ENCODE measurements at regions not wholly inside any gene's neighbourhood (a gene's known extent, or its start where the extent isn't known, plus 50 kb on each side); places are given as distances from the start of the nearest gene placed in this dataset.

DNA sequence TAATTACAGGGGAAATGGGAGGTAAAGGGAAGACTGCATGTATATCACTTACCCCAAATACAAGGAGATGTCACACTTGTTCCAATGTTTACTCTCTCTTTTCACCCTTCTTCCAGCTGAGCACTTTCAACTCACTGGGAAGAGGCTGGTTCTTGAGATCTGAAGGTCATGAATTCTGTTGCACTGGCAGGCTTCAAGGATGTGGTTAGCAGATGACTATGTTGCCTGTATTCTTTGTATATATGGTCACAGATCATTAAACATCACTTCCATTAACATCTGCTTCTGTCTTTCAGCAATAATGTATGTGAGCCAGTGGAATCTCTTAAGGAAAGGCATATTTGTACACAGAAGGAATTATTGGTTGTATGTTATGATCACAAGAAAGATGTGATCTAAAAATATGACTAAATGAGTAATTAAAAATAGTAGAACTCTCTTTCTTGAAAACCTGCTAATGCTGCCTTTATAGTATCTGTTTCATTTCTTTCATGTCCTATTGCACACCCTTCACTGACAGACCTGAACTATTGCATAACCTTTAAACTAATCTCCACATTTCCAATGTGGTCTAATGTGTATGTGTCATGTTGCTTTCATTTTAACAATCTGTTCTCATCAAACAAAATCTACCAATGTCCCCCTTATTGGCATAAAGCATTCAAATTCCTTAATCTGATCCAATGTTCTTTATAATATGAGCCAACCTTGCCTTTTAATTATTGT lies 131.4 kb upstream of the EPHA7 start:
- ChIA-PET POLR2A (no interaction called here), CTCF (ENCODE audit: low intra/inter-chr PET ratio, low total read pairs) (no interaction called here)
- Histone ChIP-seq H3K4me3 (replicated peaks in 1 of 3; ENCODE audit: insufficient read depth in 1 of 3, low read depth in 2 of 3, low read length in 3 of 3) (no peak overlapping the region), H3K36me3 (replicated peaks in 1 of 2; ENCODE audit: control insufficient read depth in 1 of 2, insufficient read depth in 2 of 2, low read length in 2 of 2) (no peaks in the 10 kb centered on the region), H3K27me3 (ENCODE audit: control insufficient read depth in 1 of 2, insufficient read depth in 2 of 2, low read length in 2 of 2) (no peaks in the 10 kb centered on the region), H3K9ac (ENCODE audit: insufficient read depth, low read depth, low read length) (no peak overlapping the region), H3K4me1 (ENCODE audit: insufficient read depth, low read length) (no peaks in the 10 kb centered on the region), H3K9me3 (ENCODE audit: low read length) (no peaks in the 10 kb centered on the region), H2AFZ (ENCODE audit: low read length) (no peak overlapping the region), H3K4me2 (ENCODE audit: low read depth, low read length) (no peak overlapping the region), H3K79me2 (ENCODE audit: insufficient read depth, low read length) (no peaks in the 10 kb centered on the region), H3K27ac (ENCODE audit: extremely low read length, insufficient read depth, low read length) (no peak overlapping the region), H4K20me1 (ENCODE audit: insufficient read depth, low read length) (no peaks in the 10 kb centered on the region)
- intact Hi-C loops (cut with micrococcal nuclease; ENCODE audit: unreplicated experiment) (no loop called here), in situ Hi-C loops (cut with HindIII; ENCODE audit: extremely low pct_ligation_motif_present, low pct_unique_long_range_greater_than_20kb) (no loop called here)
- DNase-seq (ENCODE audit: low spot score) (no peak), FAIRE-seq (no peak), ATAC-seq (no peak)
- no TSS peak for BruUV-seq (replicated peaks)
- TF ChIP-seq ESRRA (CRISPR knock-in tag; IDR thresholded peaks at IDR 0.05; ENCODE audit: low read depth): no peak
- TF ChIP-seq SNRNP70 (IDR thresholded peaks at IDR 0.05; ENCODE audit: low read depth, low read length): no peak
- peak; percentile 49; the same call in 1 of the 2 replicates for TF ChIP-seq CEBPB (IDR thresholded peaks at IDR 0.05; ENCODE audit: borderline replicate concordance, low read depth, low read length)
- no peak for TF ChIP-seq KMT2B (CRISPR knock-in tag; IDR thresholded peaks at IDR 0.05)

DNA sequence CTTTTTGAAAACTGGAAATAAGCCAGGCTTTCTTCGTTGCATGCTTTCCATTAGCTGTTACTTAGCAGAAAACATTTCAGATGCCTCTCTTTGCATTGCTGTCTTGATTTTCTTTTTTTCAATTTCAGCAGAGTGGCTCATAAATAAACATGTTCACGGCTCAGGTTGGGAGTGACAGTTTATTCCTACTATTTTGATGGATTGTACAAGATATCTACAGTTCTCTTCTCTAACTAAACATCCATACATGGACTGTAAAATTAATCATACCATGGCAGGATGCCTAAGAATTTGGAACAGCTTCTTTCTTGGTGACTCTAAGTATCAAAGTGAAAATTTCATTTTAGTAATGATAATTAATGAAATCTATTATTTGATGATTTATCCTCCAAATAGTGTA lies 130.5 kb upstream of the EPHA7 start:
- CTCF ChIA-PET (ENCODE audit: low intra/inter-chr PET ratio, low total read pairs): no interaction called here
- Histone ChIP-seq H2AFZ (ENCODE audit: low read length) (no peak overlapping the region), H3K79me2 (ENCODE audit: insufficient read depth, low read length) (no peaks in the 10 kb centered on the region), H4K20me1 (ENCODE audit: insufficient read depth, low read length) (no peaks in the 10 kb centered on the region), H3K4me1 (ENCODE audit: insufficient read depth, low read length) (no peaks in the 10 kb centered on the region), H3K27me3 (ENCODE audit: control insufficient read depth in 1 of 2, insufficient read depth in 2 of 2, low read length in 2 of 2) (no peaks in the 10 kb centered on the region), H3K4me2 (ENCODE audit: low read depth, low read length) (no peak overlapping the region), H3K27ac (ENCODE audit: extremely low read length, insufficient read depth, low read length) (no peak overlapping the region), H3K36me3 (replicated peaks in 1 of 2; ENCODE audit: control insufficient read depth in 1 of 2, insufficient read depth in 2 of 2, low read length in 2 of 2) (no peaks in the 10 kb centered on the region), H3K4me3 (replicated peaks in 1 of 3; ENCODE audit: insufficient read depth in 1 of 3, low read depth in 2 of 3, low read length in 3 of 3) (no peak overlapping the region), H3K9me3 (ENCODE audit: low read length) (no peaks in the 10 kb centered on the region), H3K9ac (ENCODE audit: insufficient read depth, low read depth, low read length) (no peak overlapping the region)
- DNase-seq (ENCODE audit: low spot score) (no peak), ATAC-seq (no peak), FAIRE-seq (no peak)
- POLR2A ChIA-PET: no interaction called here
- in situ Hi-C loops (cut with HindIII; ENCODE audit: extremely low pct_ligation_motif_present, low pct_unique_long_range_greater_than_20kb) (no loop called here), intact Hi-C loops (cut with micrococcal nuclease; ENCODE audit: unreplicated experiment) (no loop called here)
- TF ChIP-seq SCMH1 (CRISPR knock-in tag; IDR thresholded peaks at IDR 0.05; ENCODE audit: borderline replicate concordance) (no peak), MTF1 (CRISPR knock-in tag; IDR thresholded peaks at IDR 0.05) (no peak), SOX5 (CRISPR knock-in tag; IDR thresholded peaks at IDR 0.05; ENCODE audit: borderline replicate concordance) (no peak)
- TF ChIP-seq, protein P1, sequence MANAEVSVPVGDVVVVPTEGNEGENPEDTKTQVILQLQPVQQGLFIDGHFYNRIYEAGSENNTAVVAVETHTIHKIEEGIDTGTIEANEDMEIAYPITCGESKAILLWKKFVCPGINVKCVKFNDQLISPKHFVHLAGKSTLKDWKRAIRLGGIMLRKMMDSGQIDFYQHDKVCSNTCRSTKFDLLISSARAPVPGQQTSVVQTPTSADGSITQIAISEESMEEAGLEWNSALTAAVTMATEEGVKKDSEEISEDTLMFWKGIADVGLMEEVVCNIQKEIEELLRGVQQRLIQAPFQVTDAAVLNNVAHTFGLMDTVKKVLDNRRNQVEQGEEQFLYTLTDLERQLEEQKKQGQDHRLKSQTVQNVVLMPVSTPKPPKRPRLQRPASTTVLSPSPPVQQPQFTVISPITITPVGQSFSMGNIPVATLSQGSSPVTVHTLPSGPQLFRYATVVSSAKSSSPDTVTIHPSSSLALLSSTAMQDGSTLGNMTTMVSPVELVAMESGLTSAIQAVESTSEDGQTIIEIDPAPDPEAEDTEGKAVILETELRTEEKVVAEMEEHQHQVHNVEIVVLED (CRISPR knock-in tag; IDR thresholded peaks at IDR 0.05; ENCODE audit: borderline replicate concordance): no peak
- TF ChIP-seq, protein P2, sequence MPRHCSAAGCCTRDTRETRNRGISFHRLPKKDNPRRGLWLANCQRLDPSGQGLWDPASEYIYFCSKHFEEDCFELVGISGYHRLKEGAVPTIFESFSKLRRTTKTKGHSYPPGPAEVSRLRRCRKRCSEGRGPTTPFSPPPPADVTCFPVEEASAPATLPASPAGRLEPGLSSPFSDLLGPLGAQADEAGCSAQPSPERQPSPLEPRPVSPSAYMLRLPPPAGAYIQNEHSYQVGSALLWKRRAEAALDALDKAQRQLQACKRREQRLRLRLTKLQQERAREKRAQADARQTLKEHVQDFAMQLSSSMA (CRISPR knock-in tag; IDR thresholded peaks at IDR 0.05): no peak
- WGBS (ENCODE audit: low lambda C conversion rate): 0% methylated on average over 2 of the region's 2 CpGs
- BruUV-seq (replicated peaks): no TSS peak

Measured in HepG2 (cell line).